ENCODE measurements at regions not wholly inside any gene's neighbourhood (a gene's known extent, or its start where the extent isn't known, plus 50 kb on each side); places are given as distances from the start of the nearest gene placed in this dataset.
"Not testable (repeated sequence)": the region's sequence is repeated elsewhere in the genome, so short reads cannot be mapped to it uniquely, and the experiment has no call there.

- no peak for DNase-seq (ENCODE audit: extremely low read depth in 1 of 2, low read depth in 1 of 2)
Observed at GRCh38 chr16:85202631-85203461, 90.6 kb upstream of the CIBAR2 start.

GRCh38 chr16:85203462-85203813 lies 91.2 kb upstream of the CIBAR2 start:
- no peak for DNase-seq (ENCODE audit: extremely low read depth in 1 of 2, low read depth in 1 of 2)

DNA sequence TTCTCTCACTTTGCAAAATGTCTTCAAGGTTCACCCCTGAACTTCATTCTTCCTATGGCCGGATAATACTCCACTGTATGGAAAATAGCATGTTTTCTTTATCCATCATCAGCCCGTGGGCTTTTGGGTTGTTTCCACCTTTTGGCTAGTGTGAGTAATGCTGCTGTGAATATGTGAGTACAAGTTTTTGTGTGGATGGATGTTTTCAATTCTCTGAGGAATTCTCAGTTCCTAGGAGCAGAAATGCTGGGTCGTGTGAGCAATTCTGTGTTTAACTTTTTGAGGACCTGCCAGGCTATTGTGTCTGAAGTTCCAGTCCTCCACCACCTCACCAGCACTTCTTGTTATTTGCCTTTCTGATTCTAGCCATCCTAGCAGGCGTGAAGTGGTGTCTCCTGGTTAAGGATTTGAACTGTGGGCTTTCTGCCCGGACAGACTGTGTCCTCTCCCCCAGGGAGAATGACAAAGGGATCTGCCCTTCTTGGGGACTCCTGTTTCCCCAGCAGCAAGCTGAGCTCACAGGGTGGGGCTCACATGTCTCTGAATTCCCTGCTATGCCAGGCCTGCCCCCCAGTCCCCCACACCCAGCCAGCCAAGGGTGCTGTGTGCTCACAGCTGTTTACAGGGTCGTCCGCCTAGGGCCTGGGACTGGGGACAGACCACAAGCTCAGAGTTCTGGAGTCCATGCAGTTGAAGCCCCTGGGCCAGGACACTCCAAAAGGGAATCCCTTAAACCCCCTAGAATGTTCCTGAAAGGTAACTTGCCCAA lies 92.2 kb upstream of the CIBAR2 start:
- no peak for DNase-seq (ENCODE audit: extremely low read depth in 1 of 2, low read depth in 1 of 2)

DNA sequence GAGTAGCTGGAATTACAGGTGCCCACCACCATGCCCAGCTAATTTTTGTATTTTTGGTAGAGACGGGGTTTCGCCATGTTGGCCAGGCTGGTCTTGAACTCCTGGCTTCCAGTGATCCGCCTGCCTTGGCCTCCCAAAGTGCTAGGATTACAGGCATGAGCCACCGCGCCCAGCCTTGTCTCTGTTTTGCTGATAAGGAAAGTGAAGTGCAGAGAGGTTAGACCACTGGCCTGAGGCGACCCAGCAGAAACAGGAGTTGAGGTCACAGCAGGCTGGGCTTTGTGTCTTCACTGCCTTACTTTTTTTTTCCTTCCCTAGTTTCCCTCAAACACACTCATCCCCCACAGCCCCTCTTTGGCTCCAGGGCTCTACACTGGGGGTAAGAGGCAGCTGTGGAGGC lies 93.0 kb upstream of the CIBAR2 start:
- not testable (repeated sequence) for DNase-seq (ENCODE audit: extremely low read depth in 1 of 2, low read depth in 1 of 2)

DNA sequence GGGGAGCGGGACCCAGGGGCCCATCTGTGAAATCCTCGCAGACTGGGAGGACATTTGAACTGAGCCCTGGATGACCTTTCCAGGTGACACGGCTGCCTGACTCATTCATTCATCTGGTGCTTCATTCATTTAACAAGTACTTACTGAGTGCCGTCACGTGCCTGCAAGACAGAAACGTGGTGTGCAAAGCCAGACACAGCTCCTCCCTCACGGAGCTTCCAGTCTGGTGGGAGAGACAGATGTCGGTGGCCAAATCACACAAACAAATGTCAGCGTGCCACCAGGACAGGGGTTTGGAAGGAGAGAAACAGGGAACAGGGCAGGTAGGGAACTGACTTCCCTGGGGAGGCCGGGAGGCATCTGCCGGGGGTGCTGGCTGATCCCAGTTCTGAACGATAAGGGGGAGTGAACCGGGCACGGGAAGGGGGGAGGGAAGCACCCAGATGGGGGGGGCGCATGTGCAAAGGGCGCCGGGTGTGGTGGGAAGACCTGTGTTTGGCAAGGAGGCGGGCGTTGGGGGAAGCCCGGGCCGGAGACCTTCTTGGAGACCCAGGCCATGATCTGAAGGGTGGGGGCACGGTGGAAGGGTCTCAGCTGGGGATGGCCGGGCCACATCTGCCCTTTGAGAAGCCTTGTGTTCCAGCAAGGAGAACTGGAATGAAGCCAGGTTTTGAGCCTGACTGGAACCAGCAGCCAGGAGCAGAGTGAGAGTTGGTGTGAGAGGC lies 93.6 kb upstream of the CIBAR2 start:
- DNase-seq (ENCODE audit: extremely low read depth in 1 of 2, low read depth in 1 of 2): no peak

GRCh38 chr16:85206472-85207356 lies 94.4 kb upstream of the CIBAR2 start:
- no peak for DNase-seq (ENCODE audit: extremely low read depth in 1 of 2, low read depth in 1 of 2)

GRCh38 chr16:85207357-85207921 lies 95.2 kb upstream of the CIBAR2 start:
- no peak for DNase-seq (ENCODE audit: extremely low read depth in 1 of 2, low read depth in 1 of 2)

- DNase-seq (ENCODE audit: extremely low read depth in 1 of 2, low read depth in 1 of 2): no peak
Observed at GRCh38 chr16:85208181-85208580, 95.9 kb upstream of the CIBAR2 start.

DNA sequence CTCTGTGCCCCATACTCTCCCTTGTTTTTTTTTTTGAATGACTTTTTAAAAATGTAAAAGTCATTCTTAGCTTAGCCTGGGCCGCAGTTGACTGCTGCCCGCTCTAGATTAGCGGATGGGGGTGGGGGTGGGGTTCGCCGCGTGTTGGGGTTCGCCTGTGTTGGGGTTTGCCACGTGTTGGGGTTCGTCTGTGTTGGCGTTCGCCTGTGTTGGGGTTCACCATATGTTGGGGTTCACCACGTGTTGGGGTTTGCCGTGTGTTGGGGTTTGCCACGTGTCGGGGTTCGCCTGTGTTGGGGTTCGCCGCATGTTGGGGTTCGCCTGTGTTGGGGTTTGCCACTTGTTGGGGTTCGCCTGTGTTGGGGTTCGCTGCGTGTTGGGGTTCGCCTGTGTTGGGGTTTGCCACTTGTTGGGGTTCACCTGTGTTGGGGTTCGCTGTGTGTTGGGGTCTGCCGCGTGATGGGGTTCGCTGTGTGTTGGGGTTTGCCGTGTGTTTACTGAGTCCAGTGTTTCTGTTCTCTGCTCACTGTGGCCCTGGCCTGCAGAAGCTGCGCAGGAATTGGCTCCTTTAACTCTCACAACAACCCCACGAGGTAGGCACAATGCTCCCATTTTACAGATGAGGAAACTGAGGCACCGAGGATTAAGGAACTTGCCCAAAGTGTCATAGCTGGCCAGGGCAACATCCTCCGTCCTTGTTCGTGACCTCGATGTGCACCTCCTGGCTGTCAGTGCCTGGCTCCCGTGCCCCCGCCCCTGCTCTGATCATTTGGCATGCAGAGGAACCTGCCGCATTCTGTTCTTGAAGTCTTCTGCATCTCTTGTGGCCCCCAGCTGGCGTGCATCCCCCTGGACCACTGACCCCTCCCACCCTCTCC lies 96.6 kb upstream of the CIBAR2 start:
- no peak for DNase-seq (ENCODE audit: extremely low read depth in 1 of 2, low read depth in 1 of 2)

GRCh38 chr16:85209526-85210121 lies 97.4 kb upstream of the CIBAR2 start:
- DNase-seq (ENCODE audit: extremely low read depth in 1 of 2, low read depth in 1 of 2): no peak

- no peak for DNase-seq (ENCODE audit: extremely low read depth in 1 of 2, low read depth in 1 of 2)
Observed at GRCh38 chr16:85210423-85211169, 98.3 kb upstream of the CIBAR2 start.

DNA sequence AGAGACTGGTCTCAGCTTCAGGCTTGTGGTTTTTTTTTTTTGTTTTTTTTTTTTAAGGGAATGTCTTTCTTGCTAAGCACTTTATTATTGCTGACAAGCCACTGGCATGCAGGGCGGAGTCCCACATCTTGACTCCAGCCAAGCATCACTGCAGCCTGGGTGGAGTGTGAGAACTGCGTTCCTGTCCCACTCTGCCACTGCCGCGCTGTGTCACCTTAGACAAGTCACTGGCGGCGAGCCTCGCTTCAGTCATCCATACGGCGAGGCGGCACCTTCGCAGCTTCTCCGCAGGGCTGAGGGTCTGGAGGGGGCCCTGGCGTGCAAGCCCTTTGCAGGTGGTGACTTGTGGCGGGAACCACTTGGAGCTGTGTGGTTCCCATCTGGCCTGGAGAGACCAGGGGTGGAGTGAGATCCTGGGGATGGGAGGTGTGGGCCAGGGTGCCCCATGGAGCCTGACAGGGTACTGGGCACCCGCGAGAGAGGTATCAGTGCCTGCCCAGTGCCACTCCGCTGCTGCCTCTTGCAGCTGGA lies 99.1 kb upstream of the CIBAR2 start:
- DNase-seq (ENCODE audit: extremely low read depth in 1 of 2, low read depth in 1 of 2): no peak

DNA sequence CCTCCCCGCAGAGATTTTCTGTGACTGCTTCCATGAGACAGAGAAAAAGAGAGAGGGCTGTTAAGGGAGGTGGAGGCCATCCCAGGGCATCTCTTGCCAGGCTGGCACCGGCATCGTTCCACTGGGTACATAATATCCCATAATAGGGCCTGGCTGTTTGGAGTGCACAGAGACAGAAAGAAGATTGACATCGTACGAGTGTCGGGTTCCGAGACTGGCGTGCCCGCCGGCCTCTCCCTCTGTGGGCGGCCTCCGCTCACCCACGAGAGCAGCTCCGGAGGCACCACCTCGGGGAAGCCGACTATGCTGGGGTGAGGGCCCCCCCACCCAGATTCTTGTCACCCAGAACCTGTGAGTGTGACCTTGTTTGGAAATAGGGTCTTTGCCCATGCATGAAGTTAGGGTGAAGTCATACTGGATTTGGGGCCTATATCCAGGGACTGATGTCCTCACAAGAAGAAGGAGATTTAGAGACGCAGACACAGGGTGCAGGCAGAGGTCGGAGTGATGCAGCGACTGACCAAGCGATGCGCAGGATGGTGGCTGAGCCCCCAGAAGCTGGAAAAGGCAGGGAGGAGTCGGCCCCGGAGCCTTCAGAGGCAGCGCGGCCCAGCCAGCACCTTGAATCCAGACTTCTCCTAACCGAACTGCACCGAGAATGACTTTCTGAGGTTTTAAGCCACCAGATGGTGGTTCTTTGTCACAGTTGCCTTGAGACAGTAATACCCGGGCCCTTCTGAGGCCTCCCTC lies 101.8 kb upstream of the CIBAR2 start:
- no peak for DNase-seq (ENCODE audit: extremely low read depth in 1 of 2, low read depth in 1 of 2)

DNA sequence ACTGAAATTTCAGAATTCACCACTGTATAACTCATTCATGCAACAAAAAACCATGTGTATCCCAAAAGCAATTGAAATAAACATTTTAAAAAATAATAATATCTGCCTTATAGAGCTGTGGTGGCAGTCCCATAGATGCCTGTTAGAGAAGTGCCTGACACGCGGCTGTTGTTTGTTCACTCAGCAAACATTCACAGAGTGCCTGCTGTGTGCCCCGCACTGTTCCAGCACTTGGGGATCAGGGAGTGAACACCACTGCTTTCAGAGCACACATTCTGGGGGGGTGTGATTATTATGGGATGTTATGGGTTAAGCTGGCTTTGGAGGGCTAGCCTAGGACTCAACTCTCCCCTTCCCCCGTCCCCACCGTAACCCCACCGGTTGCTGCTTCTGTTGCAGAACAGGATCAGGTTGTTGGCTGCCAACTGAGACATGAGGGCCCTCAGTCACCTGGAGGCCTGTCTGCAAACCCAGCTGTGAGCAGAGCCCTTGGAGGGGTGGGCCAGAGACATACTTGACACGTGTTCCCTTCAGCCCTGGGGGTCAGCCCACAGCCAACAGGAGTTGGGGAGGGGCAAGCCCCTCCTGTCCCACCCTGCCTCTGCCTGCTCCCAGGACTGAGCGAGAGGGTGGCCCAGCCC lies 103.3 kb upstream of the CIBAR2 start:
- no peak for DNase-seq (ENCODE audit: extremely low read depth in 1 of 2, low read depth in 1 of 2)

- no peak for DNase-seq (ENCODE audit: extremely low read depth in 1 of 2, low read depth in 1 of 2)
Observed at GRCh38 chr16:85216522-85217375, 104.5 kb upstream of the CIBAR2 start.
